Activated CD4-positive, alpha-beta T cell treated with anti-CD3 and anti-CD28 coated beads, Interleukin-2, amount 10 ng/mL, durations not matched to agents 7 days and 5 days (primary cell): ENCODE measurements at regions not wholly inside any gene's neighbourhood (a gene's known extent, or its start where the extent isn't known, plus 50 kb on each side); places are given as distances from the start of the nearest gene placed in this dataset.

ENCODE experiments used
- CTCF ChIA-PET: fragments of 350-600 bp; sonication (Branson Sonifier 250); formaldehyde crosslinking; loops from one replicate; lab custom pipeline; 2021; ENCODE audit warnings: antibody characterized with exemption; lab: Charles Lee
- POLR2A ChIA-PET: fragments of 350-600 bp; sonication (Branson Sonifier 250); formaldehyde crosslinking; loops from one replicate; lab custom pipeline; 2021; ENCODE audit warnings: antibody characterized with exemption; lab: Charles Lee
- DNase-seq: peaks from one replicate; pipeline ENCODE4 v3.0.0-alpha.2; 2020
- H3K27ac Mint-ChIP-seq: one replicate; pipeline ENCODE4 v1.8.0; 2021; ENCODE audit warnings: mild to moderate bottlenecking, moderate library complexity, mixed read lengths
- H3K27me3 Mint-ChIP-seq: one replicate; pipeline ENCODE4 v1.8.0; 2021; ENCODE audit warnings: mixed read lengths
- H3K36me3 Mint-ChIP-seq: one replicate; pipeline ENCODE4 v1.8.0; 2021; ENCODE audit warnings: low read depth, mixed read lengths
- H3K4me1 Mint-ChIP-seq: one replicate; pipeline ENCODE4 v1.8.0; 2021; ENCODE audit warnings: mixed read lengths
- H3K4me3 Mint-ChIP-seq: one replicate; pipeline ENCODE4 v1.8.0; 2021; ENCODE audit warnings: mild to moderate bottlenecking, moderate library complexity, mixed read lengths
- H3K9me3 Mint-ChIP-seq: one replicate; pipeline ENCODE4 v1.8.0; 2021; ENCODE audit warnings: mixed read lengths

DNA sequence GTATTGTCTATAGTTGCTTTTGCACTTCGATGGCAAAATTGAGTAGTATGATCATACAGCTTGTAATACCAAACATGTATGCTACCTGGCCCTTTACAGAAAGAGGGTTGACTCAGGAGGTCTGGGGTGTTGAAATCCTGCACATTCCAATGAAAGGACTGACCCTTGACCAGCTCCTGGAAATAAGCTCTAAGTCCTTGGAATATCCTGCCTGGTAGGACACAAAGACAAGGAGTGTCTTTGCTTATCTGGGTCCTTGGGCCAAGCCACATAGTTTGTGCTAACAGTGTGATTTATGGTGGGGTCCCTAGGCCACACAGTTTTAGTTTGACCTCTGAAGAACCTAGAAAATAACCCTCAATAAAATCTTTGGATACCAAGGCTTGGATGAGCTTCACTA, 89.3 kb upstream of the FTMT start:
- H3K9me3 Mint-ChIP-seq: no peaks in the 10 kb centered on the region
- no peak for DNase-seq
- no peaks in the 10 kb centered on the region for H3K36me3 Mint-ChIP-seq
- no peak overlapping the region for H3K4me3 Mint-ChIP-seq
- no peak overlapping the region for H3K27ac Mint-ChIP-seq
- no peaks in the 10 kb centered on the region for H3K27me3 Mint-ChIP-seq
- no peaks in the 10 kb centered on the region for H3K4me1 Mint-ChIP-seq
- ChIA-PET CTCF (no interaction called here), POLR2A (no interaction called here)

DNA sequence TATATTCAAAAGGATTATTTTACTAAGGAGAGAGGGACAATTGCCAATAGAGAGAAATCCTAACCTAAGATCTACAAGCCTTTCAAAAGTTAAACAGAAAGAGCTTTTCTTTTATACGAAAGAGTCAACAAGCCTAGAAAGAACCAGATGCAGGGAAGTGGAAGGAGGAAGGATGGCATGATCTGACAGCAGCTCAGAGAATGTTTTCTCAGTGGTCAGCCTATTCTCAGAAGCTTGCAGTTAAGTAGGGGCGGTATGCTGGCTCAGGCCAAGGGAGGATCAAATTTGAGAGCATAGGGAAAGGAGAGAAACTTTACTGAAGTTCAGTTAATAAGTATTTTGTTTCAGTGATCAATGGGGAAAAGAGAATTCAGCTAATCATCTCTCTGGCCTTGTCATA, 88.0 kb upstream of the FTMT start:
- CTCF ChIA-PET: interaction anchor here (0.7 to 1.0 kb wide), 2 partner anchors 11 to 34 kb away, joined by 3 to 4 read pairs; no protein-coding TSS in a partner anchor
- Mint-ChIP-seq H3K4me3 (no peak overlapping the region), H3K36me3 (no peaks in the 10 kb centered on the region), H3K4me1 (no peaks in the 10 kb centered on the region), H3K27ac (no peak overlapping the region), H3K27me3 (no peaks in the 10 kb centered on the region), H3K9me3 (no peaks in the 10 kb centered on the region)
- no peak for DNase-seq
- POLR2A ChIA-PET: no interaction called here

DNA sequence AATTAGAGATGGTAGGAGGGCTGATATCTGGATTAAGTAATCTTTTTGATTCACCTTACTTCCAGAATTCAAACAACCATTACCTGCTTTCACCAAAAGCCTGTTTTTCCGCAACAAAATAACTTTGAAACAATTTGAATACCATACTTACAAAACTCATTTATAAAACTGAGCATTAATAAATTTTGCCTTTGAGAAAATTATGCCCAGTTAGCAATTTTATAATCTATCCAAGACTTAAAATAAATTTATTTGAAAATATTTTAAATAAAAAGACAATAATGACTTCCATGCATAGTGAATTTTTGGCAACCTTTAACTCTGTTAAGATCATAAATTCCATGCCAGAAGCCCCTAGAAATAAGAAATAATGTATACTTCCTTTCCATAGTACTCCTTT, 71.3 kb upstream of the FTMT start:
- H3K4me1 Mint-ChIP-seq: no peaks in the 10 kb centered on the region
- CTCF ChIA-PET: no interaction called here

DNA sequence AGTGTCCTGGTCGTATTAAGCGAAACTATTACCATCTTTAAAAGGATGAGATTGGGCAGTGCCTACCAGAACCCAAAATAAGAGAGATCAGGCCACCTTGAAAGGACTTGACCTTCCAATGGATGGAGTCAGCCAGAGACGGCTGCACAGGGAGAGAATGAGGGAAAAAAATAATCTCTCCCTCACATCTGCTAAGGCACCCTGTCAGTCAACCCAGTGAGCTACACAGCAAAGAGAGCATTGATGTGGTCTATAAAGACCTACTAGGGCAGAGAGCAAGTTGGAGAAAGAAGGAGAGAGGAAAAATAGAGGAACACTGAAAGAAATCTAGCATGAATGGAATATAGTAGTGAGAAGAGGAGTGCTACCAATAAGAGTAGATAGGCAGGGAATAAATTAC, 68.0 kb upstream of the FTMT start:
- H3K36me3 Mint-ChIP-seq: no peaks in the 10 kb centered on the region
- DNase-seq: no peak
- CTCF ChIA-PET: no interaction called here
- no peak overlapping the region for H3K4me3 Mint-ChIP-seq
- no peaks in the 10 kb centered on the region for H3K27me3 Mint-ChIP-seq
- H3K27ac Mint-ChIP-seq: no peak overlapping the region
- POLR2A ChIA-PET: no interaction called here
- H3K9me3 Mint-ChIP-seq: no peaks in the 10 kb centered on the region
- no peaks in the 10 kb centered on the region for H3K4me1 Mint-ChIP-seq

More for the DNA sequence above, 71.3 kb upstream of the FTMT start:
- H3K9me3 Mint-ChIP-seq: no peaks in the 10 kb centered on the region
- H3K27me3 Mint-ChIP-seq: no peaks in the 10 kb centered on the region
- DNase-seq: no peak
- no peaks in the 10 kb centered on the region for H3K36me3 Mint-ChIP-seq
- H3K4me3 Mint-ChIP-seq: no peak overlapping the region
- POLR2A ChIA-PET: no interaction called here
- no peak overlapping the region for H3K27ac Mint-ChIP-seq

DNA sequence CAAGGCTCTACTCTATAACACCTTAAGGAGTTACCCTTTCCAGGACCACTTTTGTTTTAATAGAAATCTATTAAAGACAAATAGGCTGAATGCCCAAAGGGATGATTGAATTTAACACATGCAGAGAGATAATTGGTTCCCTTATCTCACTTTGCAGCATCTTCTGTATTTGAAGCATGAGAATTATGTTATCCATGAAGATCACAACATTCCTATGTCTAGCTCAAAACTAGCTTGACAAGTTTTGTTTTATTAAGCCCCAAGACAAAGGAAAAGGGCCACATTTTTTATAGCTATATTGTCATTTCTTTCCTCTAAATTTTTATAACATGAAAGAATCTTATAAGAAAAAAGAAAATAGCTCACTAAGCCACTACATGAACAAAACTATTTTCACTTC, 57.9 kb upstream of the FTMT start:
- no peaks in the 10 kb centered on the region for H3K36me3 Mint-ChIP-seq

DNA sequence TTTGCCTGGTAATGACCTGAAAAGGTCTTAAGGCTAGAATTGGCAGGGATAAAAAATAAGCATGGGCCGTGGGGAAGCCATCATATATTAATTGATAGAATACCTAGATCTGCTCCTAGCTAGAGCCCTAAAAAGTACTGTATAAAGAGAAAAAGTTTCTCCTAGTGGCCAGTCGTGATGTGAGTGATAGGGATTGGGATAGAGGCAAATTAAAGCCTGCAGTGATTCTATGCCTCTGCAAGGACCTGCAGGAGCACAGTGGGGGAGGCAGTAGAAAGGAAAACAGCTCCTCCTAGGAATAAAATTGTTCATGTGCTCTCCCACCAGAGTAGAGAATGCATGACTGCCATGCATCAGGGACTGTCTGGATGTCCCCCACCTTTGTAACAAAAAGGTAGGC, 56.2 kb upstream of the FTMT start:
- H3K27ac Mint-ChIP-seq: no peak overlapping the region
- no peak for DNase-seq
- H3K9me3 Mint-ChIP-seq: no peaks in the 10 kb centered on the region
- H3K27me3 Mint-ChIP-seq: no peaks in the 10 kb centered on the region
- ChIA-PET CTCF (no interaction called here), POLR2A (no interaction called here)
- no peaks in the 10 kb centered on the region for H3K36me3 Mint-ChIP-seq
- no peaks in the 10 kb centered on the region for H3K4me1 Mint-ChIP-seq
- no peak overlapping the region for H3K4me3 Mint-ChIP-seq

More for the DNA sequence above, 57.9 kb upstream of the FTMT start:
- POLR2A ChIA-PET: no interaction called here
- H3K9me3 Mint-ChIP-seq: no peaks in the 10 kb centered on the region
- CTCF ChIA-PET: no interaction called here
- no peaks in the 10 kb centered on the region for H3K4me1 Mint-ChIP-seq
- no peak overlapping the region for H3K27ac Mint-ChIP-seq
- H3K27me3 Mint-ChIP-seq: no peaks in the 10 kb centered on the region
- DNase-seq: no peak
- H3K4me3 Mint-ChIP-seq: no peak overlapping the region

DNA sequence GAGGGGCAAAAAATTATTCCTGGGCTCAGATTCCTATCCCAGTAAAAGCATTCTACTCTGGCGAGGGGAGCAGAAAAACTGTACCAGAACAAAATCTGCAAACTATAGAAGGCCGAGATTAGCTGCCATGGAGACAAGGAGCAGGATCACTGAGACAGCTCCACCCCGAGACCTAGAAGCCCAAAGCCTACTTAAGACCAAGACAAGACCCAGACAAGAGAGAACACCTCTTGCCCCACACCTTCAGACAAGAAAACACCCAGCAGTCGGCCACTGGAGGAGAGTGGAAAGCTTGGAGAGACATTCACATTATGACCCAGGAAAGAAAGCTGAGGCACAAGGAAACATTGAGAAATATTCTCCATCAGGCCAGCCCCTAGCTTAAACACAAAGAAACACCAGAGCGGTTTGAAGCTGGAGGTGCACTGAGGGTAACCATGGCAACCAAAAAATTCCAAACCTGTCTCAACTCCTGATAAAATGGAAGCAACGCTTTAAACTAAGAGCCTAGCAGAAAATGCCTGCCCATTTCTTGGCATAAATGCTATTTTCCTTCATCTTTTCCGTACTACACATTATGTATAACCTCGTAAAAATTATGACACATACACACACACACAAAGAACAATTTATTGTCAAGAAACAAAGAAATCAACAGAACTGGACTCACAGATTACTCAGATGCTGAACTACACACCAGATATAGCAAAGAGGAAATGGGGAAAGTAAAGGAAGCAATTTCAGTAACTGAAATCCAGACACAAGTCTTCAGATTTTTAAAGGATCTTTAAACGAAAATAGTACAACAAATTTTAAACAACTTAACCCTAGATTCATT, 53.8 kb upstream of the FTMT start:
- POLR2A ChIA-PET: no interaction called here
- DNase-seq: no peak
- Mint-ChIP-seq H3K4me3 (no peak overlapping the region), H3K27me3 (no peaks in the 10 kb centered on the region), H3K36me3 (no peaks in the 10 kb centered on the region), H3K4me1 (no peaks in the 10 kb centered on the region), H3K9me3 (no peaks in the 10 kb centered on the region), H3K27ac (no peak overlapping the region)
- CTCF ChIA-PET: interaction anchor here (0.6 kb wide), 1 partner anchor 34 kb away, joined by 3 read pairs; no protein-coding TSS in a partner anchor
